ENCODE measurements at regions not wholly inside any gene's neighbourhood (a gene's known extent, or its start where the extent isn't known, plus 50 kb on each side); places are given as distances from the start of the nearest gene placed in this dataset.

DNA sequence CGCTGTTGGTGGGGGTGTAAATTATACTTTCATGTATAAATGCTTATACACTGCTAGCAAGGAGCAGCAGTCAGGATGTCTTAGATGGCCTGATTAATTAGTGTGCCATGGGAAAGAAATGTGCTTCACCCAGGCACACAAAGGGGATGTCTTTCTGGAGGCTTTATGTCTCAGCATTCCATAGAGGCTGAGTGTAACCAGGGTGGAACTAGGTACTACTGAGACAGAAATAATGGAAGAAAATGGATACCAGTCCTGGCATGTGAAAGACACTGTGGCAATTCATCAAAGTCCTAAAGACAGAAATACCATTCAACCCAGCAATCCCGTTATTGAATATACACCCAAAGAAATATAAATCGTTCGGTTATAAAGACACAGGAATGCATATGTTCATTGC, 52.5 kb downstream of the PF4 start:
- Mint-ChIP-seq H3K9me3 (no peaks in the 10 kb centered on the region), H3K4me3 (no peak overlapping the region), H3K27ac (no peak overlapping the region), H3K4me1 (no peaks in the 10 kb centered on the region), H3K27me3 (no peaks in the 10 kb centered on the region), H3K36me3 (no peaks in the 10 kb centered on the region)
- CTCF ChIA-PET = no interaction called here
- DNase-seq = no peak

DNA sequence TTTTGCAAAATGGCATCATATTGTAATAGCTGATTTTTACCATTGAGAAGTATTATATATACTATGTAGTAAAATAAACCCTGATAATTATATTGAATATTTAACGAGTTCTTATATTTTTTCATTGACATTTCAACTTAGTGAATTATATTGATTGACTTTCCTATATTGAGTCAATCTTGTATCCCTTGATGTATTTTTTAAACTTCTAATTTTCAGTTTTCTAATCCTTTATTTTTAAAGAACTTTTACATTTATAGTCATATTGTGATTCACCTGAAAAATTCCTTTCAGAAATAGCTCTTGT, 54.4 kb downstream of the CXCL1 start:
- no peaks in the 10 kb centered on the region for H3K9me3 Mint-ChIP-seq
- H3K36me3 Mint-ChIP-seq = no peaks in the 10 kb centered on the region
- H3K27ac Mint-ChIP-seq = no peak overlapping the region
- CTCF ChIA-PET = interaction anchor here (0.9 kb wide), 1 partner anchor 22 kb away, joined by 3 read pairs; no protein-coding TSS in a partner anchor
- H3K4me3 Mint-ChIP-seq = no peak overlapping the region
- H3K27me3 Mint-ChIP-seq = no peaks in the 10 kb centered on the region
- no peak for DNase-seq
- no peaks in the 10 kb centered on the region for H3K4me1 Mint-ChIP-seq

DNA sequence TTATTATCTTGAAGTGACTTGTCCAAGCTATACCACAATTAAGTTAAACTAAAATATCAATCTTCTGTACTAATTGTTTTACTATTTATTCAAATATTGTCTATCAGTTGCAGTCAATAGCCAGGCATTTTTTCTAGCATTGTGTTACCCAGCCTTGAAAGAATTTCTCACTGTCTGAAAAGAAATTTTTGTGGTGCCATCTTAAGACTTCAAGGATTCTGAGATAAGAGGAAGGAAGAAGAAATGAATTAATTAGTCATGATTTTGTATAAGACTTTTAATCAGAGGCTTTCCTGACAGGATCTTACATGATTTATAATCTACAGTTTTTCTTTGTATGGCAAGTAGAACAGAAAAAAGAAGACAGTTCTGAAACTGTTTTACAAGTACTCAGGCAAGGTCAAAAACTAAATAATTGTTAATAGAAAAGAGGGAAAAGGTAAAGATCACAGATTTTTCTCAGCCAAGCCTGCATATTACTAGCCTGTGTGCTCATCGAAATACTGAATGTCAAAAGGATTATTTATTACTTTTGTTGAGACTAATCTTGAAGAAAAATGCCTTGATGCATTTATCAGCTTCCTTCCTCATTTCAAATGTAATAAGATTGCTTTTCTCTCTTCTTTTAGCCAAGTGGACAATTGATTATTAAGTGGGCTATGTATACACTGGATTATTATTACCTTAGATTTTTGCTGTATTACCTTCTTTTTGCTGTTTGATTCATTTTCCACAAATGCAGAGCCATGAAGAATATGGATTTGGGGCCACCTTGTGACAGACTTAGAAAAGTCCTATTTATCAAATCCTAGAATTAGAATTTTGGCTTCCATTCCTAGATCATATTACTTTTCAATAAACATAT, 53.8 kb downstream of the CXCL1 start:
- no peaks in the 10 kb centered on the region for H3K27me3 Mint-ChIP-seq
- H3K4me1 Mint-ChIP-seq = no peaks in the 10 kb centered on the region
- H3K9me3 Mint-ChIP-seq = no peaks in the 10 kb centered on the region
- H3K27ac Mint-ChIP-seq = no peak overlapping the region
- no peak for DNase-seq
- no peaks in the 10 kb centered on the region for H3K36me3 Mint-ChIP-seq
- CTCF ChIA-PET = interaction anchor here (0.9 kb wide), 1 partner anchor 21 kb away, joined by 3 read pairs; no protein-coding TSS in a partner anchor
- no peak overlapping the region for H3K4me3 Mint-ChIP-seq

DNA sequence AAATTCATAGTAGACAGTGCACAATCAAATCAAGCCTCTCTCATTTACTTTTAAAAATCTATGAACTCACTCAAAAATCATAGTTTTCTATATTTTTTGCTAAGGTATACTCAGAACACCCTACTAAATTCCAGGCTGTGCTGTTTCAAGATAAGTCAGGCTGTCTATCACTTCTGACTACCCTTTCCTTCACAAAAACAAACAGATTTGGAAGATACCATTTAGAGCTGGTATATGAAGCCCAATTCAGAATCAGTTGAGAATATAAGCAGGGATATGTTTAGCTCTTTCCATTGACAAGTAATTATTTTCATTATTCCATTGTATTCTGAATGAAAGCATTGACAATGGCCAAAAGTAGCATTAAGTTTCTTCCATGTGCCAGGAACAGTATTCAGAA, 53.1 kb downstream of the CXCL1 start:
- no peaks in the 10 kb centered on the region for H3K27me3 Mint-ChIP-seq
- no peaks in the 10 kb centered on the region for H3K9me3 Mint-ChIP-seq
- CTCF ChIA-PET = no interaction called here
- H3K4me1 Mint-ChIP-seq = no peaks in the 10 kb centered on the region
- DNase-seq = no peak
- no peak overlapping the region for H3K27ac Mint-ChIP-seq
- H3K36me3 Mint-ChIP-seq = no peaks in the 10 kb centered on the region
- H3K4me3 Mint-ChIP-seq = no peak overlapping the region

Measured in activated naive CD4-positive, alpha-beta T cell treated with anti-CD3 and anti-CD28 coated beads, Interleukin-2, amount 10 ng/mL, durations not matched to agents 7 days and 5 days (primary cell).